HG02943 (cell line): ENCODE measurements at regions not wholly inside any gene's neighbourhood (a gene's known extent, or its start where the extent isn't known, plus 50 kb on each side); places are given as distances from the start of the nearest gene placed in this dataset.
"Not testable (repeated sequence)": the region's sequence is repeated elsewhere in the genome, so short reads cannot be mapped to it uniquely, and the experiment has no call there.

ENCODE experiments used
- ATAC-seq: cut with Tn5 transposase; IDR thresholded peaks from one replicate; pipeline ENCODE4 v1.9.1; 2021; ENCODE audit warnings: mild to moderate bottlenecking, low read depth, moderate library complexity; ENCODE audit not compliant: unreplicated experiment

GRCh38 chr18:56490942-56491341, 147.4 kb downstream of the TXNL1 start:
- ATAC-seq, result no peak

GRCh38 chr18:56489893-56490292, 148.5 kb downstream of the TXNL1 start:
- ATAC-seq, result no peak

GRCh38 chr18:56488739-56489138, 149.7 kb downstream of the TXNL1 start:
- ATAC-seq, result no peak

- no peak for ATAC-seq
These were observed 150.6 kb downstream of the TXNL1 start for GRCh38 chr18:56487801-56488200.

GRCh38 chr18:56483386-56483785, 155.0 kb downstream of the TXNL1 start:
- no peak for ATAC-seq

- ATAC-seq, result not testable (repeated sequence)
These were observed 155.6 kb downstream of the TXNL1 start for GRCh38 chr18:56482813-56483212.

- no peak for ATAC-seq
These were observed 156.6 kb downstream of the TXNL1 start for GRCh38 chr18:56481751-56482150.

- no peak for ATAC-seq
These were observed 158.6 kb downstream of the TXNL1 start for GRCh38 chr18:56479841-56480240.

GRCh38 chr18:56475250-56475649, 163.1 kb downstream of the TXNL1 start:
- no peak for ATAC-seq

- no peak for ATAC-seq
These were observed 164.9 kb downstream of the TXNL1 start for GRCh38 chr18:56473400-56474024.

- no peak for ATAC-seq
These were observed 167.7 kb downstream of the TXNL1 start for GRCh38 chr18:56470406-56471351.

- ATAC-seq, result no peak
These were observed 168.8 kb downstream of the TXNL1 start for GRCh38 chr18:56469582-56469981.

- ATAC-seq, result no peak
These were observed 170.0 kb downstream of the TXNL1 start for GRCh38 chr18:56468396-56468795.

GRCh38 chr18:56462276-56462675, 176.1 kb downstream of the TXNL1 start:
- no peak for ATAC-seq

- no peak for ATAC-seq
These were observed 177.2 kb downstream of the TXNL1 start for GRCh38 chr18:56461151-56461550.

GRCh38 chr18:56460581-56460980, 177.8 kb downstream of the TXNL1 start:
- ATAC-seq, result no peak

GRCh38 chr18:56458770-56459712, 179.4 kb downstream of the TXNL1 start:
- ATAC-seq, result no peak

- ATAC-seq, result no peak
These were observed 182.5 kb downstream of the TXNL1 start for GRCh38 chr18:56455874-56456273.

- no peak for ATAC-seq
These were observed 183.3 kb downstream of the TXNL1 start for GRCh38 chr18:56455141-56455540.

GRCh38 chr18:56453631-56454030, 184.8 kb downstream of the TXNL1 start:
- ATAC-seq, result no peak

GRCh38 chr18:56451188-56451587, 187.2 kb downstream of the TXNL1 start:
- no peak for ATAC-seq
